Muscle layer of colon (tissue), 2 donors: ENCODE measurements at regions not wholly inside any gene's neighbourhood (a gene's known extent, or its start where the extent isn't known, plus 50 kb on each side); places are given as distances from the start of the nearest gene placed in this dataset.

Experiments used
- H3K27ac ChIP-seq: one replicate; pipeline ENCODE4 v1.7.0; 2013; ENCODE audit warnings: low read depth, mild to moderate bottlenecking, low read length, moderate library complexity
- H3K27me3 ChIP-seq, 2 donors: one replicate each; pipeline ENCODE4 v1.7.0; 2013; ENCODE audit warnings: low read length in 2 of 2, mild to moderate bottlenecking in 2 of 2; ENCODE audit not compliant: insufficient read depth in 2 of 2, control insufficient read depth in 1 of 2
- H3K36me3 ChIP-seq: one replicate; pipeline ENCODE4 v1.7.0; 2013; ENCODE audit warnings: mild to moderate bottlenecking, low read length; ENCODE audit not compliant: insufficient read depth
- H3K4me1 ChIP-seq: one replicate; pipeline ENCODE4 v1.7.0; 2013; ENCODE audit warnings: mild to moderate bottlenecking, low read length; ENCODE audit not compliant: insufficient read depth
- H3K4me3 ChIP-seq, 2 donors: one replicate each; pipeline ENCODE4 v1.7.0; 2013; ENCODE audit warnings: low read length in 2 of 2, low read depth in 1 of 2, mild to moderate bottlenecking in 1 of 2, moderate library complexity in 1 of 2
- H3K9ac ChIP-seq: one replicate; pipeline ENCODE4 v1.7.0; 2013; ENCODE audit warnings: low read length
- H3K9me3 ChIP-seq: one replicate; pipeline ENCODE4 v1.7.0; 2013; ENCODE audit warnings: mild to moderate bottlenecking, low read length
- donor health status: abdominal sarcoma.
- donor health status: Adenocarcinoma of cecum.

DNA sequence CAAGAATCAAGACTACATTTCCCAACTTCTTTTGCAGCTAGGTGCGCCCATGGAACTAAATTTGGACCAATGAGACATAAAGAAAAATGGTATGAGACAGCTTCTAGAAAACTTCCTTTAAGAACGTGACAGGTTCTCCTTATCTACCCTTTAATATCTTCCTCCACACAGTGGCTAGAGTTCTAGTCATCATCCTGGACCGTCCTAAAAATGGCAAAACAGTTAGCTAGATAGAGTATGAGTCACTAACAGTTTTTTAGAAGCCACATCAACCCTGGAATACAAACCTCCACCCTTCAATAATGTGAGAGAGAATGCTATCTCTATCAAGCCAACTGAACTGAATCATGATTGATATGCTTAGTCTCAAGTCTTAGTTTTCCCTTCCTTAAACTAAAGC, 267.9 kb upstream of the SLC7A11 start:
- no peaks in the 10 kb centered on the region for H3K36me3 ChIP-seq
- no peak overlapping the region for H3K4me3 ChIP-seq
- no peak overlapping the region for H3K27ac ChIP-seq
- no peaks in the 10 kb centered on the region for H3K9me3 ChIP-seq
- H3K9ac ChIP-seq, result no peak overlapping the region
- H3K4me1 ChIP-seq, result no peaks in the 10 kb centered on the region
- H3K27me3 ChIP-seq, result no peaks in the 10 kb centered on the region

DNA sequence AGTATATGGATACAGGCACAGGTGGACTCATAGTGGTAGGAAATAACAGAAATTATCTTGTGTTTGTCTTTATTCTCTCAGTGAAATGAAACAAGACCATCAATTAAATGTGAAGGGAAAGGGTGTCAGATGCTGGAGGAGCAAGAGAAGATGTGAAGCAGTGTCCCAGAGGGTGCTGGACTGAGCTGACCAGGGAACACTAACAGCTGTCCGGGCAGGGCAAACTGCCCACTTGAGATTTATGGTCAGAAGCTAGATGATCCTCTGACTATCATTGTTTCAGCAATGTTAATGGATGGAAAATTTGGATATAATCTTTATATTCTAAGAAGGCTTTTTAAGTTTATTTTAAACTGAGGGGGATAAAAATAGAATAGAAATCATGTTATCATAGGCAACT, 267.2 kb upstream of the SLC7A11 start:
- Histone ChIP-seq H3K9me3 (no peaks in the 10 kb centered on the region), H3K4me1 (no peaks in the 10 kb centered on the region), H3K9ac (no peak overlapping the region), H3K27me3 (no peaks in the 10 kb centered on the region), H3K4me3 (no peak overlapping the region), H3K27ac (no peak overlapping the region), H3K36me3 (no peaks in the 10 kb centered on the region)

DNA sequence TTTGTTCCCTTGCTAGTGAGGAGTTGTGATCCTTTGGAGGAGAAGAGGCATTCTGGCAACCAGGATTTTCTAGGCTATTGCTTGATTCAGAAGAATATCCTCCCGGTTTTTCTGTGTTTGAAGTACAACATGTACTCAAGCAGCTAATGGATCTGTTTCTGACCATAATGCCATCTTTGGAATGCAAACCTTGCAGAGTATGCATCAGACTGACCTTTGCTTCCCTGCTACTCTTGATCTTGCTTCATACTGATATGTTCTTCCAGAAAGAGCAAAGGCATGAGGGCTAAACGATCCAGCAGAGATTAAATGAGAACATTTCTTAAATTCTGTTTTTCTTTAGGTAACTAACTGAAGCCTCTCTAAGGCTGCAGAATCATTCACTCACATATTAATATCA, 265.4 kb upstream of the SLC7A11 start:
- no peak overlapping the region for H3K27ac ChIP-seq
- H3K9ac ChIP-seq, result no peak overlapping the region
- no peak overlapping the region for H3K4me3 ChIP-seq
- H3K27me3 ChIP-seq, result no peaks in the 10 kb centered on the region
- H3K36me3 ChIP-seq, result no peaks in the 10 kb centered on the region
- no peaks in the 10 kb centered on the region for H3K9me3 ChIP-seq
- H3K4me1 ChIP-seq, result no peaks in the 10 kb centered on the region

DNA sequence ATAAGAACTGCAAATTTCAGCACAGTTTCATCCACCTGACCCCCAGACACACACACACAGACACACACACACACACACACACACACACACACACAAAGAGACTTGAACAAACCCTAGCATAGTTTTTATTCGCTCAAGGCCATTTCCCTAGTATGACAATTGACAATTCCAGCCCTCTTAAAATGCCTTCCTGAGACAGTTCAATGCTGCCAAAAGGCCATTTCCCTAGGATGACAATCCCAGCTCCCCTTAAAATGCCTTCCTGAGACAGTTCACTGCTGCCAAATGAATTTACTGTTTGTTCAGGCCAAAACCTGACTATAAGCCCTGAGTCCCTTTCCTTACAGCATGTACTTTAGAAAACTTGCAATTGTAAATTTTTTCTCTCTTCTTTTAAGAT, 259.5 kb upstream of the SLC7A11 start:
- H3K9me3 ChIP-seq, result no peaks in the 10 kb centered on the region
- no peak overlapping the region for H3K9ac ChIP-seq
- no peak overlapping the region for H3K27ac ChIP-seq
- H3K27me3 ChIP-seq, result no peaks in the 10 kb centered on the region
- H3K36me3 ChIP-seq, result no peaks in the 10 kb centered on the region
- no peak overlapping the region for H3K4me3 ChIP-seq
- no peaks in the 10 kb centered on the region for H3K4me1 ChIP-seq

DNA sequence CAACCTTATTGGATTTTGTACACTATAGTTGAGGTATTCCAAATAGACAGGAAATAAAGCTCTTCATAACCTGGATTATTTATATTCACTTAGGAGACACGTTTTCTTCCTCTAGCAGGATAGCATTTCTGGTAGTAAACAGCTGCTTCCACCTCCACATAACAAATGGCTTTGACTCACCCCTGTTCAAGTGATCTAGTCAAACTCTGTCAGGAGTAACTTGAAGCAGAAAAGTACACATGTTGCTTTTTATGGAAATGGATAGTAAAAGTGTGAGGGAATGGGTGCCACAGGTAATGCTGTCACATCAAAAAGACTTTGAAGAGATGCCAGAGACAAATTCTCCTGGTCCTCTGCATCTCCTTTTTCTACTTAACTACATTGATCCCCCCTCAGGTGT, 258.7 kb upstream of the SLC7A11 start:
- Histone ChIP-seq H3K27ac (no peak overlapping the region), H3K36me3 (no peaks in the 10 kb centered on the region), H3K4me3 (no peak overlapping the region), H3K4me1 (no peaks in the 10 kb centered on the region), H3K9ac (no peak overlapping the region), H3K9me3 (no peaks in the 10 kb centered on the region), H3K27me3 (no peaks in the 10 kb centered on the region)

DNA sequence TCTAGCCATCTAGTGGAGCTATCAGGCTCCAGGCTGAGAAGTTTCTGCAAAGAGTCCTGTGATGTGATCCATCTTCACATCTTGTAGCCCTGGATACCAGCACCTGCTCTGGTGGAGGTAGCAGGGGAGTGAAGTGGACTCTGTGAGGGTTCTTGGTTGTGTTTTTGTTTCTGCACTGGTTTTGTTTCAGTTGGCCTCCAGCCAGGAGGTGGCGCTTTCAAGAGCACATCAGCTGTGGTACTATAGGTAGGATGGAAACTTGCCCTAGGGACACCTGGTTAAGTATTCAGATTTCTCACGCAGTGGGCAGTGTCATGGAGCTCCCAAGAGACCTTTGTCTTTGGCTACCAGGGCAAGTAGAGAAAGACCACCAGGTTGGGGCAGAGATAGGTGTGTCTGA, 257.5 kb upstream of the SLC7A11 start:
- H3K9ac ChIP-seq, result no peak overlapping the region
- no peak overlapping the region for H3K27ac ChIP-seq
- no peaks in the 10 kb centered on the region for H3K27me3 ChIP-seq
- no peaks in the 10 kb centered on the region for H3K4me1 ChIP-seq
- H3K9me3 ChIP-seq, result no peaks in the 10 kb centered on the region
- H3K36me3 ChIP-seq, result no peaks in the 10 kb centered on the region
- no peak overlapping the region for H3K4me3 ChIP-seq

DNA sequence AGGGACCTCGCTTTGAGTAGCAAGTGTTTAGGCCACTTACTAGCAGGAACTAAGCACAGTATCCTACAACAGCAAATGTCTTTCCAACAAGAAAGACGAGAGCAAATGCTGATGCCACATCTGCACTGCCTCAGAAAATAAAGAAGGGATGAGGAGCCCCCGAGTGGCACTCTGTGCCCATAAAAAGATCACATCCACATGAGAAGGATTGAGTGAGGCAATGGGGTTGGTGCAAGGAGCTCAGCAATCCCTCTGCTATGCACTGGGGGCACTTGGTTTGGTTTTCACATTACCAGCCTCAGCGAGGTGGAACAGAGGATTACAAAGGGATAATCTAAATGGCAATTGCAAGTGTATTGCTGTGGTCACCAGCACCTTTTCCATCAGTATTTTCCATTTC, 252.8 kb upstream of the SLC7A11 start:
- no peak overlapping the region for H3K27ac ChIP-seq
- no peak overlapping the region for H3K9ac ChIP-seq
- no peaks in the 10 kb centered on the region for H3K4me1 ChIP-seq
- H3K36me3 ChIP-seq, result no peaks in the 10 kb centered on the region
- no peaks in the 10 kb centered on the region for H3K27me3 ChIP-seq
- H3K9me3 ChIP-seq, result no peaks in the 10 kb centered on the region
- no peak overlapping the region for H3K4me3 ChIP-seq

DNA sequence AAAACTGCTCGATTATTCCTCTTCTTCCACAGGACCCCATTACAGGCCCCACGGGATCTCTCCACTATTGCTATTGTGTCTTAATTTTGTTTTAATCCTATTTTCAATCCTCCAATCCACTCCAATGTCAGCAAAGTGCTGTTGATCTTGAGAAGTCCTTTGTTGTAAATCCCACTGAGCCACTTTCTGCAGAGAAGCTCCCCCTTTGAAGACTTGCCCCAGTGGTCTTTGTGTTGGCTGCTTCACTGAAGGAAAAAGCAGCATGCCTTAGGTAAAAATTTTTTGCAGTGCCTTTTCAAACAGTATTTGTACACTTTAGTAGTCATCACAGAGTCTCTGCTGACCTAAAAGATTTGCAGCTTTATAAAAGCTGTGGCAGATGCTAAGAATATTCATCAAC, 252.0 kb upstream of the SLC7A11 start:
- H3K36me3 ChIP-seq, result no peaks in the 10 kb centered on the region
- H3K4me1 ChIP-seq, result no peaks in the 10 kb centered on the region
- H3K9ac ChIP-seq, result no peak overlapping the region
- H3K9me3 ChIP-seq, result no peaks in the 10 kb centered on the region
- no peak overlapping the region for H3K27ac ChIP-seq
- no peaks in the 10 kb centered on the region for H3K27me3 ChIP-seq
- H3K4me3 ChIP-seq, result no peak overlapping the region

DNA sequence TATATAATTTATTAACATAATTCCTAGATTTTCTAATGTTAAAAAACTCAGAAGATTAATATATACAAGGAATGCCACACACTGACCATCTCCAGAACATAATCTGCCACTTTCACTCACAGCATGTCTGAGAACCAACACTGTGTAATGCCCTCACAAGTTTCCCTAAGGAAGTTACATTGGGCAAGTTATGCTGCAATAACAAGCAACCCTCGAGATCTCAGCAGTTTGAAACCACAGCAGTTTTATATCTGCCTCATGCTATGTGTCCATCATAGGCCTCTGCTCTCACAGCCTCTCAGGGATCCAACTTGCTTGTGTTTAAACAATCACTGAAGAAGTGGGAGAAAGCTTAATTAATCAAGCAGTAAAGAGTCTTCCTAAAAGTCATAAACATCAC, 250.0 kb upstream of the SLC7A11 start:
- no peak overlapping the region for H3K9ac ChIP-seq
- peaks cover 3% of the 10 kb centered on the region for H3K4me1 ChIP-seq
- H3K9me3 ChIP-seq, result no peaks in the 10 kb centered on the region
- no peaks in the 10 kb centered on the region for H3K27me3 ChIP-seq
- H3K4me3 ChIP-seq, result no peak overlapping the region
- no peak overlapping the region for H3K27ac ChIP-seq
- H3K36me3 ChIP-seq, result no peaks in the 10 kb centered on the region

DNA sequence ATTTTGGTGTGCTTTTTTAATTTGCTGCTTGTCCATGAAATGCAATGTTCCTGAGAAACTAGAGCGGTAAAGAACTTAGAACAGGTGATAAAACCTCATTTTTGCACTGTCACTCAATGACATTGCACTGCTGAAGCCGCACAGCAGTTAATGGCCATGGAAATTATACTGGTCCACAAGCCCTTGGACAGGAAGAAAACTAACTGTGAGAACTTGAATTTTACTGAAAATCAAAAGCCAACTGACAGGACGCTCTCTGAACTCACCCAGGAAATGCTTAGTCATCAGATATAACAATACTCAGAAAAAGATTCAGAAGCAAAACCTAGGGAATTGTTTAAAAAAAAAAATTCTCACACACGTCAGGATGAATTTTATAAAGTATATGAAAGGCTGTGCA, 246.4 kb upstream of the SLC7A11 start:
- Histone ChIP-seq H3K36me3 (no peaks in the 10 kb centered on the region), H3K27ac (no peak overlapping the region), H3K9me3 (no peaks in the 10 kb centered on the region), H3K4me3 (no peak overlapping the region), H3K27me3 (no peaks in the 10 kb centered on the region), H3K9ac (no peak overlapping the region), H3K4me1 (peaks cover 3% of the 10 kb centered on the region)

DNA sequence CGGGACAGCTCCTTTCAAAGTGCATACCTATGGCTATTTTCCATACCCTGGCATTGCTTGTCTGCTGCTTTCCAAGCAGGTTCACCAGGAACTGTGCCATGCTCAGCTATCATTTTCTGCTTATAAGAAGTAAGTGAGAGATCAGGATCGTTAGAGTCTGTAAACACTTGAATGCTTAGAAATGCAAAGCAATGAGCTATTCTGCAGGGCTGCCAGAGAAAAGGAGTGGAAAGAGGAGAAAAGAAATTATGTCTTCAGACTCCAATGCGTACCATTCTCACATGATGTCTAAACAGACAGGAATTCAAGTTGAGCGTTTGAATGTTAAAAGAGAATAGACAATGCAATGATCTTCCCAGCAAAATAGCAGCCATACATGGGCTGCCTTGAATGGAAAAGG, 245.5 kb upstream of the SLC7A11 start:
- Histone ChIP-seq H3K4me1 (peaks cover 3% of the 10 kb centered on the region), H3K36me3 (no peaks in the 10 kb centered on the region), H3K27ac (no peak overlapping the region), H3K9me3 (no peaks in the 10 kb centered on the region), H3K4me3 (no peak overlapping the region), H3K9ac (no peak overlapping the region), H3K27me3 (no peaks in the 10 kb centered on the region)

DNA sequence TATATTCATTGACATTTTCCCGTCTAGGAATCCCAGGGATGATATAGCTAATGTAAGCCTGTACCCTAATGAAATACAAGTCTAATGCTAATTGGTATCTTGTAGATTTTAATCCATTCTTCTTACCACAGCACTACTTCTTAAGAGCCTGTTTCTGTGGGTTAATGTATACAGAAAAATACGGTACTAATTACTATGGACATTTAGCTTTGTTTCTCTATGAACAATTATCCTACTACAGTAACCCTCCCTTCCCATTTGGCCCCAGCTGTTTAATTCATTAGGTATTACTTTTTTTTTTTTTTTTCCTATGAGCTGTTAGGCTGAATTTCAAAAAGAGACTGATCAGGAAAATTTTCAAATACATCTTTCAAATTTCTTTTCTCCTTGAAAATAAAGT, 245.1 kb upstream of the SLC7A11 start:
- H3K9me3 ChIP-seq, result no peaks in the 10 kb centered on the region
- no peaks in the 10 kb centered on the region for H3K27me3 ChIP-seq
- H3K27ac ChIP-seq, result no peak overlapping the region
- H3K4me1 ChIP-seq, result peaks cover 3% of the 10 kb centered on the region
- H3K9ac ChIP-seq, result no peak overlapping the region
- H3K4me3 ChIP-seq, result no peak overlapping the region
- no peaks in the 10 kb centered on the region for H3K36me3 ChIP-seq
